ENCODE measurements at regions not wholly inside any gene's neighbourhood (a gene's known extent, or its start where the extent isn't known, plus 50 kb on each side); places are given as distances from the start of the nearest gene placed in this dataset.

GRCh38 chr10:94264085-94264484 lies 98.7 kb downstream of the NOC3L start:
- no peak for TF ChIP-seq CTCF (IDR thresholded peaks at IDR 0.05; ENCODE audit: low read depth, low read length, missing control alignments)
- no peak overlapping the region for H3K4me3 ChIP-seq (ENCODE audit: low read depth, low read length)
- DNase-seq: no peak
- in situ Hi-C loops (cut with HindIII; ENCODE audit: low pct_ligation_motif_present, low sequenced_read_pairs): no loop called here
- H3K27ac ChIP-seq: no peak overlapping the region
- no peaks in the 10 kb centered on the region for H3K27me3 ChIP-seq (replicated peaks)
- H3K36me3 ChIP-seq (replicated peaks): no peaks in the 10 kb centered on the region

GRCh38 chr10:94266091-94266490 lies 96.6 kb downstream of the NOC3L start:
- in situ Hi-C loops (cut with HindIII; ENCODE audit: low pct_ligation_motif_present, low sequenced_read_pairs): no loop called here
- no peaks in the 10 kb centered on the region for H3K27me3 ChIP-seq (replicated peaks)
- DNase-seq: no peak
- H3K4me3 ChIP-seq (ENCODE audit: low read depth, low read length): no peak overlapping the region
- no peaks in the 10 kb centered on the region for H3K36me3 ChIP-seq (replicated peaks)
- no peak overlapping the region for H3K27ac ChIP-seq
- no peak for TF ChIP-seq CTCF (IDR thresholded peaks at IDR 0.05; ENCODE audit: low read depth, low read length, missing control alignments)

GRCh38 chr10:94268652-94269051 lies 94.1 kb downstream of the NOC3L start:
- Histone ChIP-seq H3K4me3 (ENCODE audit: low read depth, low read length) (no peak overlapping the region), H3K27me3 (replicated peaks) (no peaks in the 10 kb centered on the region), H3K36me3 (replicated peaks) (no peaks in the 10 kb centered on the region), H3K27ac (no peak overlapping the region)
- in situ Hi-C loops (cut with HindIII; ENCODE audit: low pct_ligation_motif_present, low sequenced_read_pairs): no loop called here
- DNase-seq: no peak
- TF ChIP-seq CTCF (IDR thresholded peaks at IDR 0.05; ENCODE audit: low read depth, low read length, missing control alignments): no peak

- in situ Hi-C loops (cut with HindIII; ENCODE audit: low pct_ligation_motif_present, low sequenced_read_pairs): no loop called here
- no peaks in the 10 kb centered on the region for H3K27me3 ChIP-seq (replicated peaks)
- no peak for DNase-seq
- H3K4me3 ChIP-seq (ENCODE audit: low read depth, low read length): no peak overlapping the region
- no peaks in the 10 kb centered on the region for H3K36me3 ChIP-seq (replicated peaks)
- no peak overlapping the region for H3K27ac ChIP-seq
- no peak for TF ChIP-seq CTCF (IDR thresholded peaks at IDR 0.05; ENCODE audit: low read depth, low read length, missing control alignments)
Measured at GRCh38 chr10:94274142-94274787, 88.5 kb downstream of the NOC3L start.

GRCh38 chr10:94276140-94276539 lies 86.6 kb downstream of the NOC3L start:
- in situ Hi-C loops (cut with HindIII; ENCODE audit: low pct_ligation_motif_present, low sequenced_read_pairs): no loop called here
- TF ChIP-seq CTCF (IDR thresholded peaks at IDR 0.05; ENCODE audit: low read depth, low read length, missing control alignments): no peak
- Histone ChIP-seq H3K36me3 (replicated peaks) (no peaks in the 10 kb centered on the region), H3K27ac (no peak overlapping the region), H3K4me3 (ENCODE audit: low read depth, low read length) (no peak overlapping the region), H3K27me3 (replicated peaks) (no peaks in the 10 kb centered on the region)
- DNase-seq: no peak

GRCh38 chr10:94277450-94277849 lies 85.3 kb downstream of the NOC3L start:
- no peak overlapping the region for H3K27ac ChIP-seq
- no peaks in the 10 kb centered on the region for H3K36me3 ChIP-seq (replicated peaks)
- no peak for DNase-seq
- in situ Hi-C loops (cut with HindIII; ENCODE audit: low pct_ligation_motif_present, low sequenced_read_pairs): no loop called here
- H3K27me3 ChIP-seq (replicated peaks): no peaks in the 10 kb centered on the region
- TF ChIP-seq CTCF (IDR thresholded peaks at IDR 0.05; ENCODE audit: low read depth, low read length, missing control alignments): no peak
- no peak overlapping the region for H3K4me3 ChIP-seq (ENCODE audit: low read depth, low read length)

Data from brain microvascular endothelial cell (primary cell).